HepG2 (cell line): ENCODE measurements at regions not wholly inside any gene's neighbourhood (a gene's known extent, or its start where the extent isn't known, plus 50 kb on each side); places are given as distances from the start of the nearest gene placed in this dataset.

Experiments
- ATAC-seq: fragments of 200-7000 bp; cut with Tn5 transposase; 3 replicates; pipeline ENCODE4 v1.9.1; 2020; ENCODE audit warnings: mild to moderate bottlenecking, moderate library complexity
- BruUV-seq: library from RNA; stranded (reverse); fragments of 400-500 nt; replicated peaks from 2 replicates; lab custom pipeline; 2021; lab: Mats Ljungman, UMichigan
- CTCF ChIA-PET: fragments of 300-600 bp; formaldehyde crosslinking; extraction: SDS; loops from one replicate; lab custom pipeline; 2021; ENCODE audit warnings: low total read pairs, inconsistent platforms, low intra/inter-chr PET ratio; lab: Yijun Ruan, JAX
- POLR2A ChIA-PET: fragments of 350-600 bp; sonication (Branson Sonifier 250); formaldehyde crosslinking; loops from one replicate; lab custom pipeline; 2020; ENCODE audit warnings: antibody characterized with exemption, inconsistent platforms; lab: Yijun Ruan, JAX
- DNase-seq: peaks from one replicate; pipeline ENCODE4 v3.0.0-alpha.2; 2015; ENCODE audit warnings: low spot score
- FAIRE-seq: peaks from 3 replicates; lab custom pipeline; 2011; peaks lifted over from hg19 to GRCh38; lab: Jason Lieb, UNC
- H2AFZ ChIP-seq: one replicate; pipeline ENCODE4 v1.6.1; 2011; ENCODE audit warnings: low read length, inconsistent platforms
- H3K27ac ChIP-seq: fragments of 300-600 bp; 3 replicates; pipeline ENCODE4 v1.8.0; 2011; ENCODE audit warnings: mixed run types, mild to moderate bottlenecking, mixed read lengths, low read length, inconsistent platforms; ENCODE audit not compliant: insufficient read depth; ENCODE audit errors: extremely low read length
- H3K27me3 ChIP-seq, 2 experiments: fragments of 200-600 bp in 1 of 2; 2 replicates in 1 of 2; 3 replicates in 1 of 2; pipeline versions ENCODE4 v1.6.0 to v1.8.0; 2011; ENCODE audit warnings: low read length in 2 of 2, mild to moderate bottlenecking in 2 of 2, moderate library complexity in 2 of 2, inconsistent platforms in 1 of 2; ENCODE audit not compliant: insufficient read depth in 2 of 2, control insufficient read depth in 1 of 2
- H3K36me3 ChIP-seq, 2 experiments: fragments of 200-600 bp in 1 of 2; replicated peaks in 1 of 2; 2 replicates in 1 of 2; 3 replicates in 1 of 2; pipeline versions ENCODE4 v1.5.1 to v1.8.0; 2011; ENCODE audit warnings: low read length in 2 of 2, inconsistent platforms in 1 of 2; ENCODE audit not compliant: insufficient read depth in 2 of 2, control insufficient read depth in 1 of 2
- H3K4me1 ChIP-seq: 2 replicates; pipeline ENCODE4 v1.5.1; 2012; ENCODE audit warnings: low read length, inconsistent platforms; ENCODE audit not compliant: insufficient read depth
- H3K4me2 ChIP-seq: 2 replicates; pipeline ENCODE4 v1.6.0; 2011; ENCODE audit warnings: low read depth, low read length, inconsistent platforms
- H3K4me3 ChIP-seq, 3 experiments: fragments of 200-600 bp in 1 of 3; sonication (generic), shearing (Covaris generic) in 1 of 3; replicated peaks in 1 of 3; 2 replicates each; pipeline ENCODE4 v1.5.1; 2011 to 2016; ENCODE audit warnings: low read length in 3 of 3, inconsistent platforms in 2 of 3, low read depth in 2 of 3, mild to moderate bottlenecking in 2 of 3, control low read depth in 1 of 3, mixed read lengths in 1 of 3; ENCODE audit not compliant: insufficient read depth in 1 of 3
- H3K79me2 ChIP-seq: one replicate; pipeline ENCODE4 v1.6.1; 2011; ENCODE audit warnings: low read length, inconsistent platforms; ENCODE audit not compliant: insufficient read depth
- H3K9ac ChIP-seq: 2 replicates; pipeline ENCODE4 v1.6.0; 2011; ENCODE audit warnings: mild to moderate bottlenecking, low read depth, low read length, inconsistent platforms; ENCODE audit not compliant: insufficient read depth
- H3K9me3 ChIP-seq: 2 replicates; pipeline ENCODE4 v1.5.1; 2012; ENCODE audit warnings: mild to moderate bottlenecking, low read length
- H4K20me1 ChIP-seq: 2 replicates; pipeline ENCODE4 v1.6.0; 2011; ENCODE audit warnings: inconsistent platforms, mild to moderate bottlenecking, low read length, moderate library complexity; ENCODE audit not compliant: insufficient read depth
- CENPX ChIP-seq: sonication (generic); formaldehyde crosslinking; IDR thresholded peaks from 2 replicates; pipeline ENCODE4 v1.9.0; 2021; ENCODE audit warnings: mild to moderate bottlenecking, missing genetic modification reagents, moderate library complexity
- CREB1 ChIP-seq, 2 experiments: fragments of 450-650 bp in 1 of 2; IDR thresholded peaks; 2 replicates each; pipeline ENCODE4 v1.6.1; 2016 to 2017; ENCODE audit warnings: control low read depth in 1 of 2, mild to moderate bottlenecking in 1 of 2, missing compliant biosample characterization in 1 of 2, missing genetic modification characterization in 1 of 2
- KDM1A ChIP-seq: IDR thresholded peaks from 2 replicates; pipeline ENCODE4 v1.6.1; 2016; ENCODE audit warnings: missing compliant biosample characterization
- NFE2 ChIP-seq: sonication (generic); formaldehyde crosslinking; IDR thresholded peaks from 2 replicates; pipeline ENCODE4 v1.4.0; 2020; ENCODE audit warnings: missing genetic modification reagents
- TBL1XR1 ChIP-seq: fragments of 150-350 bp; IDR thresholded peaks from 2 replicates; pipeline ENCODE4 v1.6.1; 2014; ENCODE audit warnings: borderline replicate concordance, low read length; ENCODE audit not compliant: partially characterized antibody
- TBX3 ChIP-seq: fragments of 450-650 bp; IDR thresholded peaks from 2 replicates; pipeline ENCODE4 v1.6.1; 2017; ENCODE audit warnings: antibody characterized with exemption, mild to moderate bottlenecking, inconsistent platforms, borderline replicate concordance
- ZMYM2 ChIP-seq: sonication (generic); formaldehyde crosslinking; IDR thresholded peaks from 2 replicates; pipeline ENCODE4 v1.8.0; 2022; ENCODE audit warnings: mild to moderate bottlenecking, missing genetic modification reagents
- ZNF20 ChIP-seq: sonication (generic); formaldehyde crosslinking; IDR thresholded peaks from 2 replicates; pipeline ENCODE4 v1.4.0; 2020; ENCODE audit warnings: mild to moderate bottlenecking, moderate library complexity, missing genetic modification reagents
- ZNF430 ChIP-seq: sonication (generic); formaldehyde crosslinking; IDR thresholded peaks from 2 replicates; pipeline ENCODE4 v1.9.0; 2021; ENCODE audit warnings: mild to moderate bottlenecking, missing genetic modification reagents
- ZNF670 ChIP-seq: sonication (generic); formaldehyde crosslinking; IDR thresholded peaks from 2 replicates; pipeline ENCODE4 v1.8.0; 2022; ENCODE audit warnings: mild to moderate bottlenecking, missing genetic modification reagents, borderline replicate concordance
- ZNF773 ChIP-seq: sonication (generic); formaldehyde crosslinking; IDR thresholded peaks from 2 replicates; pipeline ENCODE4 v1.4.0; 2020; ENCODE audit warnings: missing genetic modification reagents, borderline replicate concordance
- ZNF83 ChIP-seq: sonication (generic); formaldehyde crosslinking; IDR thresholded peaks from 2 replicates; pipeline ENCODE4 v1.4.0; 2020; ENCODE audit warnings: missing genetic modification reagents, mild to moderate bottlenecking, borderline replicate concordance
- ZNF841 ChIP-seq: sonication (generic); formaldehyde crosslinking; IDR thresholded peaks from 2 replicates; pipeline ENCODE4 v1.8.1; 2023; ENCODE audit warnings: missing genetic modification reagents, borderline replicate concordance
- WGBS: methylation state at CpG from one replicate; pipeline ENCODE4 v1.1.6; 2017; ENCODE audit warnings: low lambda C conversion rate; 5-methylcytosine and 5-hydroxymethylcytosine counted together
- in situ Hi-C: cut with HindIII; loops from 2 replicates; pipeline ENCODE4 v1.10.0; 2017; ENCODE audit warnings: low pct_unique_long_range_greater_than_20kb; ENCODE audit not compliant: extremely low pct_ligation_motif_present
- intact Hi-C: fragments of 100-400 bp; cut with micrococcal nuclease; formaldehyde crosslinking; loops from one replicate; pipeline ENCODE4 v1.10.0; 2022; ENCODE audit not compliant: unreplicated experiment
- TF ChIP-seq, protein P1 (sequence below): sonication (generic); formaldehyde crosslinking; IDR thresholded peaks from 2 replicates; pipeline ENCODE4 v1.8.1; 2023; ENCODE audit warnings: mild to moderate bottlenecking, moderate library complexity, missing genetic modification reagents
- TF ChIP-seq, protein P2 (sequence below): sonication (generic); formaldehyde crosslinking; IDR thresholded peaks from 2 replicates; pipeline ENCODE4 v1.9.0; 2021; ENCODE audit warnings: missing genetic modification reagents, mild to moderate bottlenecking, borderline replicate concordance

DNA sequence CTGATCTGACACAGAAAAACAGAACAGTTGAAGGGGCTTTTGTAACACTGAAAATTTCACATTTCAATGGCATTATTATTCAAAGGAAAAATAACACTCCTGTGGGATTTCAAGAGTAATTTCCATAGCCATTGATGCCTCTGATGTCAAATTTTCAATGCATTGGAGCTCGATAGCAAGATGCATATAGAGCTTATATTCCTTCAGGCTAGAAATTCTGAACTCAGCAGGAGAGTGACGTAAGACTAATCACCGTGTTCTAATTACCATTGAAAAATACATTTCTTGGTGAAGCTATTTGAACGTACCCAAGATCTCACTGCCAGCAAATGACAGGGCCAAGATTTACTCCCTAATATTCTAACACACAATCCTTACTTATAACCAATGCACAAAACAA lies 854.1 kb upstream of the TMEM132C start:
- no peak overlapping the region for H3K27ac ChIP-seq
- H4K20me1 ChIP-seq = no peaks in the 10 kb centered on the region
- H3K9ac ChIP-seq = no peak overlapping the region
- no peaks in the 10 kb centered on the region for H3K79me2 ChIP-seq
- H3K36me3 ChIP-seq = no peaks in the 10 kb centered on the region
- in situ Hi-C loops = no loop called here
- H3K27me3 ChIP-seq = no peaks in the 10 kb centered on the region
- FAIRE-seq (no peak), DNase-seq (no peak), ATAC-seq (no peak)
- BruUV-seq = no TSS peak
- H3K4me1 ChIP-seq = no peaks in the 10 kb centered on the region
- WGBS = 2% methylated on average over 4 of the region's 4 CpGs
- ChIA-PET POLR2A (no interaction called here), CTCF (no interaction called here)
- peak; percentile 32; the same call in 1 of the 2 replicates for TF ChIP-seq CREB1 (IDR thresholded peaks at IDR 0.05)
- TF ChIP-seq CREB1 (CRISPR knock-in tag; IDR thresholded peaks at IDR 0.05) = no peak
- TF ChIP-seq, protein P1, sequence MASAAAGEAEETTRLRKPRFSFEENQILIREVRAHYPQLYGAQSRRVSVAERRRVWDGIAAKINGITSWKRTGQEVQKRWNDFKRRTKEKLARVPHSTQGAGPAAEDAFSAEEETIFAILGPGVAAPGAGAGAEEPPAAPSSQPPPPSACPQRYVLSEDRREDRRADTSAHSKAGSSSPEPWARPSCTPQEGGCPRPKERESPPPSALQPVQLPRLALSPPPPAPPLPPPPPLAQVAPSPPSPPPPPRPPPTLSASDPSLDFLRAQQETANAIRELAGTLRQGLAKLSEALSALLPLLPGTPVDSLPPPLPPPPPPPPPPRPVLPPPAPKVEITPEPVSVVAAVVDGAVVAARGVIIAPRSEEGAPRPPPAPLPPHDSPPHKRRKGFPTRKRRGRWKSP (CRISPR knock-in tag) = no peak
- no peak overlapping the region for H2AFZ ChIP-seq
- no peak overlapping the region for H3K4me2 ChIP-seq
- no peak overlapping the region for H3K4me3 ChIP-seq
- peaks cover 9% of the 10 kb centered on the region; the same call in 1 of the 2 replicates for H3K9me3 ChIP-seq
- intact Hi-C loops = no loop called here

DNA sequence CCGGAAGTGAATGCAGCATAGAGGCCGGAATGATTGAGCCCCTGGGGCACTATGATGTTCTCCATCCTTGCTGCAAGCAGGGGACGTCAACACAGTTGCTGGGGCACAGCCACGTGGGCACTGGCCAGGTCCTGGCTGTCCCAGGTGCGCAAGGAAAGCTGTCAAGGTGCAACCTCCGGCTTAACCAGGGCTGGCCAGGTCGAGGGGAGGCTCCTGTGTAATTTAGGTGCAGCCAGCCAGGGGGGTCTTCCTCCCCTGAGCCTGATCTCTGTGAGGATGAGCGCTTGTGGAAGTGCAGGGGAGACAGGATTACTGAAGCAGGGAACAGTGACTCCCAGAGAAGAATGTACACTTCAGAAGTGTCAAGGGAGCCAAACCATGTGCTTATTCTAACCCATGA lies 852.8 kb upstream of the TMEM132C start:
- H3K9ac ChIP-seq = no peak overlapping the region
- in situ Hi-C loops = no loop called here
- ChIA-PET POLR2A (no interaction called here), CTCF (no interaction called here)
- ATAC-seq = no peak
- intact Hi-C loops = no loop called here
- H3K9me3 ChIP-seq = peaks cover 22% of the 10 kb centered on the region
- DNase-seq = no peak
- TF ChIP-seq KDM1A (no peak), ZNF773 (CRISPR knock-in tag) (no peak), ZNF83 (CRISPR knock-in tag) (no peak), ZMYM2 (CRISPR knock-in tag) (no peak), ZNF841 (no peak), TBX3 (no peak), ZNF430 (CRISPR knock-in tag) (no peak), ZNF20 (CRISPR knock-in tag) (no peak), ZNF670 (CRISPR knock-in tag) (no peak), NFE2 (CRISPR knock-in tag) (no peak), CENPX (CRISPR knock-in tag) (no peak), TBL1XR1 (no peak)
- TF ChIP-seq, protein P1 (CRISPR knock-in tag) = no peak
- TF ChIP-seq, protein P2, sequence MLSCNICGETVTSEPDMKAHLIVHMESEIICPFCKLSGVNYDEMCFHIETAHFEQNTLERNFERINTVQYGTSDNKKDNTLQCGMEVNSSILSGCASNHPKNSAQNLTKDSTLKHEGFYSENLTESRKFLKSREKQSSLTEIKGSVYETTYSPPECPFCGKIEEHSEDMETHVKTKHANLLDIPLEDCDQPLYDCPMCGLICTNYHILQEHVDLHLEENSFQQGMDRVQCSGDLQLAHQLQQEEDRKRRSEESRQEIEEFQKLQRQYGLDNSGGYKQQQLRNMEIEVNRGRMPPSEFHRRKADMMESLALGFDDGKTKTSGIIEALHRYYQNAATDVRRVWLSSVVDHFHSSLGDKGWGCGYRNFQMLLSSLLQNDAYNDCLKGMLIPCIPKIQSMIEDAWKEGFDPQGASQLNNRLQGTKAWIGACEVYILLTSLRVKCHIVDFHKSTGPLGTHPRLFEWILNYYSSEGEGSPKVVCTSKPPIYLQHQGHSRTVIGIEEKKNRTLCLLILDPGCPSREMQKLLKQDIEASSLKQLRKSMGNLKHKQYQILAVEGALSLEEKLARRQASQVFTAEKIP = no peak
- no peak overlapping the region for H3K27ac ChIP-seq
- H3K4me2 ChIP-seq = no peak overlapping the region
- H3K36me3 ChIP-seq = no peaks in the 10 kb centered on the region
- no peaks in the 10 kb centered on the region for H3K27me3 ChIP-seq
- H3K79me2 ChIP-seq = no peaks in the 10 kb centered on the region
- H3K4me3 ChIP-seq = no peak overlapping the region
- no peaks in the 10 kb centered on the region for H3K4me1 ChIP-seq
- no TSS peak for BruUV-seq
- FAIRE-seq = no peak
- 0% methylated on average over 1 of the region's 8 CpGs for WGBS
- no peaks in the 10 kb centered on the region for H4K20me1 ChIP-seq
- H2AFZ ChIP-seq = no peak overlapping the region
